ENCODE measurements at regions not wholly inside any gene's neighbourhood (a gene's known extent, or its start where the extent isn't known, plus 50 kb on each side); places are given as distances from the start of the nearest gene placed in this dataset.
"Not testable (repeated sequence)": the region's sequence is repeated elsewhere in the genome, so short reads cannot be mapped to it uniquely, and the experiment has no call there.

- CTCF ChIA-PET = interaction anchor here (1.0 to 1.5 kb wide), 3 partner anchors 41 to 120 kb away, joined by 3 to 4 read pairs (median 4); no protein-coding TSS in a partner anchor
- Mint-ChIP-seq H3K4me3 (peak overlapping the region; percentile 61), H3K27ac (peak overlapping the region; percentile 65), H3K27me3 (ENCODE audit: low read depth) (peaks cover 3% of the 10 kb centered on the region), H3K36me3 (ENCODE audit: low read depth) (peaks cover 2% of the 10 kb centered on the region), H3K4me1 (ENCODE audit: low read depth) (peaks cover 58% of the 10 kb centered on the region), H3K9me3 (ENCODE audit: insufficient read depth) (no peaks in the 10 kb centered on the region)
- POLR2A ChIA-PET = interaction anchor here (0.9 to 1.2 kb wide), 2 partner anchors 38 to 109 kb away, joined by 3 to 5 read pairs; partner anchors contain the start of gene BNIP2
- ATAC-seq = peak; percentile 27
- DNase-seq = no peak
Observed at GRCh38 chr15:59797756-59798604, 108.9 kb upstream of the BNIP2 start.

GRCh38 chr15:59794229-59794886, 105.2 kb upstream of the BNIP2 start:
- CTCF ChIA-PET = no interaction called here
- ATAC-seq = peak; percentile 62
- peaks cover 1% of the 10 kb centered on the region for H3K36me3 Mint-ChIP-seq (ENCODE audit: low read depth)
- peaks cover 49% of the 10 kb centered on the region for H3K4me1 Mint-ChIP-seq (ENCODE audit: low read depth)
- no peak overlapping the region for H3K4me3 Mint-ChIP-seq
- peaks cover 3% of the 10 kb centered on the region for H3K27me3 Mint-ChIP-seq (ENCODE audit: low read depth)
- H3K9me3 Mint-ChIP-seq (ENCODE audit: insufficient read depth) = no peaks in the 10 kb centered on the region
- POLR2A ChIA-PET = no interaction called here
- H3K27ac Mint-ChIP-seq = peak overlapping the region; percentile 5
- peak; percentile 31 for DNase-seq

- Mint-ChIP-seq H3K4me1 (ENCODE audit: low read depth) (peaks cover 39% of the 10 kb centered on the region), H3K9me3 (ENCODE audit: insufficient read depth) (no peaks in the 10 kb centered on the region), H3K36me3 (ENCODE audit: low read depth) (no peaks in the 10 kb centered on the region), H3K27me3 (ENCODE audit: low read depth) (peaks cover 3% of the 10 kb centered on the region), H3K27ac (peak overlapping the region; percentile 71), H3K4me3 (peak overlapping the region; percentile 25)
- DNase-seq (peak; percentile 53), ATAC-seq (peak; percentile 64)
- POLR2A ChIA-PET = no interaction called here
- CTCF ChIA-PET = interaction anchor here (1.6 kb wide), 1 partner anchor 67 kb away, joined by 5 read pairs; no protein-coding TSS in a partner anchor
Observed at GRCh38 chr15:59792359-59792758, 103.2 kb upstream of the BNIP2 start.

- Mint-ChIP-seq H3K4me1 (ENCODE audit: low read depth) (peaks cover 39% of the 10 kb centered on the region), H3K9me3 (ENCODE audit: insufficient read depth) (no peaks in the 10 kb centered on the region), H3K27ac (no peak overlapping the region), H3K36me3 (ENCODE audit: low read depth) (no peaks in the 10 kb centered on the region), H3K4me3 (no peak overlapping the region), H3K27me3 (ENCODE audit: low read depth) (peaks cover 3% of the 10 kb centered on the region)
- DNase-seq = peak; percentile 22
- ATAC-seq = no peak
- CTCF ChIA-PET = interaction anchor here (1.6 kb wide), 1 partner anchor 67 kb away, joined by 5 read pairs; no protein-coding TSS in a partner anchor
- POLR2A ChIA-PET = no interaction called here
Observed at GRCh38 chr15:59791755-59792154, 102.6 kb upstream of the BNIP2 start.

GRCh38 chr15:59791079-59791478, 102.0 kb upstream of the BNIP2 start:
- H3K27me3 Mint-ChIP-seq (ENCODE audit: low read depth) = peaks cover 2% of the 10 kb centered on the region
- H3K9me3 Mint-ChIP-seq (ENCODE audit: insufficient read depth) = no peaks in the 10 kb centered on the region
- no peaks in the 10 kb centered on the region for H3K36me3 Mint-ChIP-seq (ENCODE audit: low read depth)
- H3K4me3 Mint-ChIP-seq = no peak overlapping the region
- no peak overlapping the region for H3K27ac Mint-ChIP-seq
- H3K4me1 Mint-ChIP-seq (ENCODE audit: low read depth) = peaks cover 39% of the 10 kb centered on the region
- POLR2A ChIA-PET = no interaction called here
- ATAC-seq (no peak), DNase-seq (no peak)
- CTCF ChIA-PET = interaction anchor here (1.6 kb wide), 1 partner anchor 66 kb away, joined by 5 read pairs; no protein-coding TSS in a partner anchor

GRCh38 chr15:59786466-59786865, 97.3 kb upstream of the BNIP2 start:
- H3K27me3 Mint-ChIP-seq (ENCODE audit: low read depth); CTCF ChIA-PET; POLR2A ChIA-PET; ATAC-seq; DNase-seq; H3K4me3 Mint-ChIP-seq; H3K27ac Mint-ChIP-seq; H3K9me3 Mint-ChIP-seq (ENCODE audit: insufficient read depth); H3K36me3 Mint-ChIP-seq (ENCODE audit: low read depth): not testable (repeated sequence)
- peaks cover 18% of the 10 kb centered on the region for H3K4me1 Mint-ChIP-seq (ENCODE audit: low read depth)

GRCh38 chr15:59785981-59786380, 96.9 kb upstream of the BNIP2 start:
- H3K27me3 Mint-ChIP-seq (ENCODE audit: low read depth); H3K36me3 Mint-ChIP-seq (ENCODE audit: low read depth); POLR2A ChIA-PET; ATAC-seq; H3K9me3 Mint-ChIP-seq (ENCODE audit: insufficient read depth); H3K27ac Mint-ChIP-seq; DNase-seq; CTCF ChIA-PET; H3K4me3 Mint-ChIP-seq: not testable (repeated sequence)
- H3K4me1 Mint-ChIP-seq (ENCODE audit: low read depth) = peaks cover 18% of the 10 kb centered on the region

- H3K4me3 Mint-ChIP-seq; H3K36me3 Mint-ChIP-seq (ENCODE audit: low read depth); H3K9me3 Mint-ChIP-seq (ENCODE audit: insufficient read depth); POLR2A ChIA-PET; H3K27ac Mint-ChIP-seq; ATAC-seq: not testable (repeated sequence)
- DNase-seq = peak; percentile 26
- Mint-ChIP-seq H3K27me3 (ENCODE audit: low read depth) (peaks cover 13% of the 10 kb centered on the region), H3K4me1 (ENCODE audit: low read depth) (peaks cover 18% of the 10 kb centered on the region)
- CTCF ChIA-PET = interaction anchor here (1.6 kb wide), 1 partner anchor 8 kb away, joined by 3 read pairs; no protein-coding TSS in a partner anchor
Observed at GRCh38 chr15:59783774-59784520, 94.8 kb upstream of the BNIP2 start.

GRCh38 chr15:59779110-59779509, 90.0 kb upstream of the BNIP2 start:
- Mint-ChIP-seq H3K27me3 (ENCODE audit: low read depth) (peaks cover 13% of the 10 kb centered on the region), H3K4me3 (no peak overlapping the region), H3K27ac (no peak overlapping the region), H3K36me3 (ENCODE audit: low read depth) (peaks cover 7% of the 10 kb centered on the region), H3K4me1 (ENCODE audit: low read depth) (peaks cover 6% of the 10 kb centered on the region), H3K9me3 (ENCODE audit: insufficient read depth) (no peaks in the 10 kb centered on the region)
- CTCF ChIA-PET = interaction anchor here (1.4 kb wide), 1 partner anchor 14 kb away, joined by 3 read pairs; no protein-coding TSS in a partner anchor
- DNase-seq = no peak
- POLR2A ChIA-PET = no interaction called here
- ATAC-seq = no peak

GRCh38 chr15:59764775-59765174, 75.7 kb upstream of the BNIP2 start:
- no peaks in the 10 kb centered on the region for H3K9me3 Mint-ChIP-seq (ENCODE audit: insufficient read depth)
- H3K27ac Mint-ChIP-seq = no peak overlapping the region
- DNase-seq (no peak), ATAC-seq (no peak)
- ChIA-PET CTCF (interaction anchor here (1.2 to 1.3 kb wide), 2 partner anchors 40 to 562 kb away, joined by 3 to 6 read pairs; no protein-coding TSS in a partner anchor), POLR2A (interaction anchor here (0.8 kb wide), 1 partner anchor 12 kb away, joined by 3 read pairs; no protein-coding TSS in a partner anchor)
- H3K27me3 Mint-ChIP-seq (ENCODE audit: low read depth) = peaks cover 3% of the 10 kb centered on the region
- H3K4me3 Mint-ChIP-seq = no peak overlapping the region
- H3K36me3 Mint-ChIP-seq (ENCODE audit: low read depth) = no peaks in the 10 kb centered on the region
- peaks cover 2% of the 10 kb centered on the region for H3K4me1 Mint-ChIP-seq (ENCODE audit: low read depth)

GRCh38 chr15:59762558-59762957, 73.4 kb upstream of the BNIP2 start:
- ChIA-PET POLR2A (no interaction called here), CTCF (interaction anchor here (0.8 to 1.4 kb wide), 3 partner anchors 11 to 37 kb away, joined by 3 to 4 read pairs (median 3); no protein-coding TSS in a partner anchor)
- Mint-ChIP-seq H3K27me3 (ENCODE audit: low read depth) (peaks cover 3% of the 10 kb centered on the region), H3K4me1 (ENCODE audit: low read depth) (peaks cover 2% of the 10 kb centered on the region), H3K36me3 (ENCODE audit: low read depth) (no peaks in the 10 kb centered on the region), H3K4me3 (no peak overlapping the region), H3K27ac (no peak overlapping the region), H3K9me3 (ENCODE audit: insufficient read depth) (no peaks in the 10 kb centered on the region)
- DNase-seq (no peak), ATAC-seq (no peak)
